ENCODE measurements at regions not wholly inside any gene's neighbourhood (a gene's known extent, or its start where the extent isn't known, plus 50 kb on each side); places are given as distances from the start of the nearest gene placed in this dataset.

DNA sequence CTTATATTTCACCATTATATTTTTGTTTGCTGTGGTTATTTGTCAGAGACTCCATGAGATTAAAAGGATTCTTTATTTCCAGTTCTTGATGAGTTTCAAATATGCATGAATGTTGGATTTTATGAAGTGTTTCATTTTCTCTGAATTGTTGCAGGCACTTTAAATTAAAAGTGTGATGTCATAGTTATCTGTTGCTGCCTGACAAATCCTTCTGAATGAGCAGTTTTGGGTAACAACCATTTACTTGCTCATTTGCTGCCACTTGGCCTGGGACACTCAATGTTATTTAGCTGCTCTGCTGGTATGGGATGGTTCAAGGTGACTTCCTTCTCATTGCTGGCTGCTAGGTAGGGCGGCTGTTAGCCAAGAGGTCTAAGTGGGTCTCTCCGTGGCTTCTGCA, 173.5 kb downstream of the LPIN1 start:
- DNase-seq: no peak
- H4K20me1 ChIP-seq (ENCODE audit: insufficient read depth): no peaks in the 10 kb centered on the region
- no peaks in the 10 kb centered on the region for H3K36me3 ChIP-seq (ENCODE audit: low read depth)
- no TSS peak for BruUV-seq (replicated peaks)
- intact Hi-C loops (cut with micrococcal nuclease; ENCODE audit: unreplicated experiment): no loop called here
- no peaks in the 10 kb centered on the region for H3K27me3 ChIP-seq (ENCODE audit: insufficient read depth, low read depth)
- H3K9me2 ChIP-seq (ENCODE audit: insufficient read depth): no peaks in the 10 kb centered on the region
- no peaks in the 10 kb centered on the region for H3K4me1 ChIP-seq (replicated peaks; ENCODE audit: insufficient read depth)
- TF ChIP-seq, protein P1, sequence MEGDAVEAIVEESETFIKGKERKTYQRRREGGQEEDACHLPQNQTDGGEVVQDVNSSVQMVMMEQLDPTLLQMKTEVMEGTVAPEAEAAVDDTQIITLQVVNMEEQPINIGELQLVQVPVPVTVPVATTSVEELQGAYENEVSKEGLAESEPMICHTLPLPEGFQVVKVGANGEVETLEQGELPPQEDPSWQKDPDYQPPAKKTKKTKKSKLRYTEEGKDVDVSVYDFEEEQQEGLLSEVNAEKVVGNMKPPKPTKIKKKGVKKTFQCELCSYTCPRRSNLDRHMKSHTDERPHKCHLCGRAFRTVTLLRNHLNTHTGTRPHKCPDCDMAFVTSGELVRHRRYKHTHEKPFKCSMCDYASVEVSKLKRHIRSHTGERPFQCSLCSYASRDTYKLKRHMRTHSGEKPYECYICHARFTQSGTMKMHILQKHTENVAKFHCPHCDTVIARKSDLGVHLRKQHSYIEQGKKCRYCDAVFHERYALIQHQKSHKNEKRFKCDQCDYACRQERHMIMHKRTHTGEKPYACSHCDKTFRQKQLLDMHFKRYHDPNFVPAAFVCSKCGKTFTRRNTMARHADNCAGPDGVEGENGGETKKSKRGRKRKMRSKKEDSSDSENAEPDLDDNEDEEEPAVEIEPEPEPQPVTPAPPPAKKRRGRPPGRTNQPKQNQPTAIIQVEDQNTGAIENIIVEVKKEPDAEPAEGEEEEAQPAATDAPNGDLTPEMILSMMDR (conservative IDR thresholded peaks at IDR 0.05): no peak
- TF ChIP-seq EZH2 (IDR thresholded peaks at IDR 0.05; ENCODE audit: low read depth): no peak
- CTCF ChIA-PET: no interaction called here
- H3F3A ChIP-seq (ENCODE audit: insufficient read depth, low read depth): no peaks in the 10 kb centered on the region
- H3K79me2 ChIP-seq (ENCODE audit: low read depth): no peaks in the 10 kb centered on the region
- POLR2A ChIA-PET (ENCODE audit: unreplicated experiment): no interaction called here
- no peak overlapping the region for H3K27ac ChIP-seq
- H3K9me3 ChIP-seq (ENCODE audit: insufficient read depth, low read depth): no peaks in the 10 kb centered on the region
- no peak overlapping the region for H3K4me2 ChIP-seq
- no peak overlapping the region for H2AFZ ChIP-seq
- H3K4me3 ChIP-seq: no peak overlapping the region

DNA sequence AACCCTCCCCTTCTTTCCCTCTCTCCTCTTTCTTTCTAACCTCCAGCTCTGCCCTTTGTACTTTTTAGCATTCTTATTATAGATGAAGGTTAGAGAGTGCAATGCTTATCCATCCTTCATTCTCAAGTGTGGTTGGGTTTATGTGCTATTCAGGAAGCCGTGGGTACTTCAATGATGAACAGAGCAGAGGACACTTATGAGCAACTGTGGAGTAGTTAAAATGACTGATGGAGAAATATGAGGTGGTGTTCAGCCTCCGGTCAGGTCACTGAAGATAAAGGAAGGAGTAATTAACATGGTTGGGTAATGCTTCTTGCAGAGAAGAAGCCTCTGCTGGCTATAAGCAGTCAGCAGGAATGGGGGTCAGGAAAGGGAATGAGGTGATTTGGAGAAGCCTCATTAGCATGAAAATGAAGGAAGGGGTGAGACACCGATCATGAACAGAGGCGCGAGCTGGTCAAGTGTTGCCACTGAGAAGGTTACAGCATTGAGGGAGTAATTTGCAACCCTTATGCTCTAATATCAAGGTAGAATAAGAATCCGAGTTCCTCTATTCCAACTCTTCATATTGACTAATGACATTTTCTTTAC, 174.7 kb downstream of the LPIN1 start:
- ChIA-PET POLR2A (ENCODE audit: unreplicated experiment) (no interaction called here), CTCF (no interaction called here)
- no peaks in the 10 kb centered on the region for H3K36me3 ChIP-seq (ENCODE audit: low read depth)
- no peaks in the 10 kb centered on the region for H3K9me3 ChIP-seq (ENCODE audit: insufficient read depth, low read depth)
- H3K27ac ChIP-seq: no peak overlapping the region
- no peaks in the 10 kb centered on the region for H3K4me1 ChIP-seq (replicated peaks; ENCODE audit: insufficient read depth)
- no peaks in the 10 kb centered on the region for H4K20me1 ChIP-seq (ENCODE audit: insufficient read depth)
- no peak overlapping the region for H3K4me2 ChIP-seq
- intact Hi-C loops (cut with micrococcal nuclease; ENCODE audit: unreplicated experiment): no loop called here
- H2AFZ ChIP-seq: no peak overlapping the region
- no peak overlapping the region for H3K4me3 ChIP-seq
- H3K9me2 ChIP-seq (ENCODE audit: insufficient read depth): no peaks in the 10 kb centered on the region
- DNase-seq: no peak
- H3K79me2 ChIP-seq (ENCODE audit: low read depth): no peaks in the 10 kb centered on the region
- TF ChIP-seq EZH2 (IDR thresholded peaks at IDR 0.05; ENCODE audit: low read depth): no peak
- TF ChIP-seq, protein P1 (conservative IDR thresholded peaks at IDR 0.05): no peak
- no peaks in the 10 kb centered on the region for H3F3A ChIP-seq (ENCODE audit: insufficient read depth, low read depth)
- no TSS peak for BruUV-seq (replicated peaks)
- H3K27me3 ChIP-seq (ENCODE audit: insufficient read depth, low read depth): no peaks in the 10 kb centered on the region

DNA sequence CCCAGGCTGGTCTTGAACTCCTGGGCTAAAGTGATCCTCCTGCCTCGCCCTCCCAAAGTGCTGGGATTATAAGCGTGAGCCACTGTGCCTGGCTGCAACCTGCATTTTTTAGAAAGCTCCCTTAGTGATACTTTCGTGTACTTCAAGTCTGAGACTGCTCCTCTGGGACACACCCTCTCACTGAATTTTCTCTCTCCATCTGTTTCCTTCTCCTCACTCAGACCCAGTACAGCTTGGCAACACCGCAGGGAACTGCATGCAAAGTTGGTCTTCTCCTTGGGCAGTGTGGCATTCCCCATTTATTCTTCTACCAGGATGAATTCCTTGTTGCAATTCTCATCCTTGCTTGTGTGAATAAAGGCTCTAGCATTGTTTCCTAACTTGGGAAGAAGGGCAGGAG, 175.9 kb downstream of the LPIN1 start:
- no peaks in the 10 kb centered on the region for H3K79me2 ChIP-seq (ENCODE audit: low read depth)
- H3K4me2 ChIP-seq: no peak overlapping the region
- no peaks in the 10 kb centered on the region for H3F3A ChIP-seq (ENCODE audit: insufficient read depth, low read depth)
- H3K4me1 ChIP-seq (replicated peaks; ENCODE audit: insufficient read depth): no peaks in the 10 kb centered on the region
- BruUV-seq (replicated peaks): no TSS peak
- H3K27me3 ChIP-seq (ENCODE audit: insufficient read depth, low read depth): no peaks in the 10 kb centered on the region
- CTCF ChIA-PET: no interaction called here
- H3K9me3 ChIP-seq (ENCODE audit: insufficient read depth, low read depth): no peaks in the 10 kb centered on the region
- DNase-seq: no peak
- POLR2A ChIA-PET (ENCODE audit: unreplicated experiment): no interaction called here
- no peak overlapping the region for H3K4me3 ChIP-seq
- no peak overlapping the region for H3K27ac ChIP-seq
- no peaks in the 10 kb centered on the region for H3K9me2 ChIP-seq (ENCODE audit: insufficient read depth)
- H2AFZ ChIP-seq: no peak overlapping the region
- intact Hi-C loops (cut with micrococcal nuclease; ENCODE audit: unreplicated experiment): no loop called here
- H3K36me3 ChIP-seq (ENCODE audit: low read depth): no peaks in the 10 kb centered on the region
- no peak for TF ChIP-seq EZH2 (IDR thresholded peaks at IDR 0.05; ENCODE audit: low read depth)
- TF ChIP-seq, protein P1 (conservative IDR thresholded peaks at IDR 0.05): no peak
- H4K20me1 ChIP-seq (ENCODE audit: insufficient read depth): no peaks in the 10 kb centered on the region
